C4-2B (cell line): ENCODE measurements at regions not wholly inside any gene's neighbourhood (a gene's known extent, or its start where the extent isn't known, plus 50 kb on each side); places are given as distances from the start of the nearest gene placed in this dataset.

Experiments used
- H3K27ac ChIP-seq: fragments of 450-650 bp; 2 replicates; pipeline ENCODE4 v1.5.1; 2017
- ZFX ChIP-seq: fragments of 450-650 bp; IDR thresholded peaks from 2 replicates; pipeline ENCODE4 v1.6.1; 2017
- TF ChIP-seq, protein P1 (sequence below): fragments of 450-650 bp; conservative IDR thresholded peaks from 2 replicates; pipeline ENCODE4 v1.5.1; 2017; ENCODE audit warnings: mild to moderate bottlenecking

DNA sequence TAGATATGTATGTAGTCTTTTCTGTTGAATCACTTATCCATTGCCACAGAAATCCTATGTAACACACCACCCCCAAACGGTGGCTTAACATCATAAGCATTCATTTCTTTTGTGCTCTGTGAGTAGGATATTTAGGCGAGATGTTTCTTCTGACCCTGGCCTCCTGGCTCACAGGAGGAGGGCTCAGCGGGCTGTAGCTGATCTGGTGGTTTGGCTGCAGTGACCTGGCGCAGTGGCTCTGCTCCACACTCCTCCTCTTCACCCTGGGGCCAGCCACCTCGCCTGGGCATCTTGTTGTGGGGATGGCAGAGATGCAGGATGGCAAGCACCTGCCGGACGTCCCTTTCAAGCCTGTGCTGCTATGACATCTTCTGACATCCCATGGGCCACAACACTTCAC, 147.1 kb upstream of the IRS2 start:
- H3K27ac ChIP-seq, result no peak overlapping the region
- TF ChIP-seq, protein P1, sequence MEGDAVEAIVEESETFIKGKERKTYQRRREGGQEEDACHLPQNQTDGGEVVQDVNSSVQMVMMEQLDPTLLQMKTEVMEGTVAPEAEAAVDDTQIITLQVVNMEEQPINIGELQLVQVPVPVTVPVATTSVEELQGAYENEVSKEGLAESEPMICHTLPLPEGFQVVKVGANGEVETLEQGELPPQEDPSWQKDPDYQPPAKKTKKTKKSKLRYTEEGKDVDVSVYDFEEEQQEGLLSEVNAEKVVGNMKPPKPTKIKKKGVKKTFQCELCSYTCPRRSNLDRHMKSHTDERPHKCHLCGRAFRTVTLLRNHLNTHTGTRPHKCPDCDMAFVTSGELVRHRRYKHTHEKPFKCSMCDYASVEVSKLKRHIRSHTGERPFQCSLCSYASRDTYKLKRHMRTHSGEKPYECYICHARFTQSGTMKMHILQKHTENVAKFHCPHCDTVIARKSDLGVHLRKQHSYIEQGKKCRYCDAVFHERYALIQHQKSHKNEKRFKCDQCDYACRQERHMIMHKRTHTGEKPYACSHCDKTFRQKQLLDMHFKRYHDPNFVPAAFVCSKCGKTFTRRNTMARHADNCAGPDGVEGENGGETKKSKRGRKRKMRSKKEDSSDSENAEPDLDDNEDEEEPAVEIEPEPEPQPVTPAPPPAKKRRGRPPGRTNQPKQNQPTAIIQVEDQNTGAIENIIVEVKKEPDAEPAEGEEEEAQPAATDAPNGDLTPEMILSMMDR, result no peak
- no peak for TF ChIP-seq ZFX

DNA sequence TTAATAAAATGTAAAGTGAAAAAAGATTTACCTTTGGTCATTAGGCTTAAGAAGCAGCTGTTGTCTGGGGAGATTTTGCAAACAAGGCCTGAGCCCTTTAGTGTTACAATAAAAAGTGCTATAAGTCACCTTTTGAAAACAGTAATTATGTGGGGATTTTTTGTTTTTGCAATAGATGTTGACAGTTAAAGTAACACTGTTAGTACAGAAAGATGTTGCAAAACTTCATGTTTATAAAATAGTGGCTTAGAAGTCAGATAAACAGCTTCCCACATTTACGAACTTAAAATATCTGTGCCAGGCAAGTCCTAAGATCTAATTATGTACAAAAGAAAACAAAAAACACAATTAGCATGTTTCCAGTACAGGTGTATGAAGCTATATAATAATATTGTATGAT, 138.0 kb upstream of the IRS2 start:
- no peak for TF ChIP-seq ZFX
- TF ChIP-seq, protein P1, result no peak

DNA sequence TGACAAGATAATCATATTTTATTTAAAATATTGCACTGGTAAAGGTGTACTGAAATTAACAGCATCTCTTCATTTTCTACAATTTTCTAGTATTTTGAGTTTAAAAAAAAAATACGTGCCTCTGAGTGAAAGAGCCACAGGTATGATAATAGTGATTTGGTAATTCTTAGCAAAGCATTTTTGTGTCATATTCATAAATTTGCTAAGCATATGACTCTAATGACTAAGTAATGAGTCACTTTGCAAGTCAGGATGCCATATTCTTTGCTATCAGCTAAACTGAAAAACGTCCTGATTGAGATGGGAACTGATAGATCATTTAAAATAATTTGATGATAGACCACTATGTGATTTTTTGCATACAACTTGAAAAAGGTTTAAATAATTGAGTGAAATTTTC, 136.1 kb upstream of the IRS2 start:
- TF ChIP-seq, protein P1, result no peak
- TF ChIP-seq ZFX, result no peak
- H3K27ac ChIP-seq, result no peak overlapping the region

More for the DNA sequence above, 138.0 kb upstream of the IRS2 start:
- H3K27ac ChIP-seq, result no peak overlapping the region

DNA sequence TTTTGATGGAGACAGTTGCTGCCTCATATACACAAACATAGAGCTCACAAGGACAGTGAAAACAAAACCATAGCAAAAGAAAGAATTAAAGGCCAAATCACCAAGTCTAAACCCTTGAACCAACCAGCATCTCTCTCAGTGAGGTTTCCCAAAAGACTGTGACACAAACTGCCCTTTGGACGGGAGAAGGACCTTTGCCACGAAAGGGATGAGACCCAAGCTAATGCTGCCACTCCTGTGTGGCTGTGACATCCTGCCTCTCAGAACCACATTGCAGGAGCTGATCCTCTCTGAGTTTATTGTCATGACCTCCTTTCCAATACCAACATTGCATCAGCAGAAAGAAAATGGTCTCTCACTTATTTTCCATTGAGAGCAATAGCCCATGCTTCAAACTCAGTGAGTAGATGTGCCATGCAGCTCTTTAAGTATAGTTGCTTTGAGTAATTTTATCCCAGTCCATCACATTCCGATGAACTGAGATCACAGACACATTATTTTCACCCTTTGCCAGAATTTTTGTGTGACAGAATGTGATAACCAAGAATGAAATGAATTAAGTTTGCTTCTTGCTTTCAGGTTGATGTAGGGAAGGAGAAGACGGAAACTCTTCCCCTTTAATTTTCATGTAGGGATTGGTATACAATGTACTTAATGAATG, 133.5 kb upstream of the IRS2 start:
- H3K27ac ChIP-seq, result no peak overlapping the region
- TF ChIP-seq, protein P1, result no peak
- TF ChIP-seq ZFX, result no peak

DNA sequence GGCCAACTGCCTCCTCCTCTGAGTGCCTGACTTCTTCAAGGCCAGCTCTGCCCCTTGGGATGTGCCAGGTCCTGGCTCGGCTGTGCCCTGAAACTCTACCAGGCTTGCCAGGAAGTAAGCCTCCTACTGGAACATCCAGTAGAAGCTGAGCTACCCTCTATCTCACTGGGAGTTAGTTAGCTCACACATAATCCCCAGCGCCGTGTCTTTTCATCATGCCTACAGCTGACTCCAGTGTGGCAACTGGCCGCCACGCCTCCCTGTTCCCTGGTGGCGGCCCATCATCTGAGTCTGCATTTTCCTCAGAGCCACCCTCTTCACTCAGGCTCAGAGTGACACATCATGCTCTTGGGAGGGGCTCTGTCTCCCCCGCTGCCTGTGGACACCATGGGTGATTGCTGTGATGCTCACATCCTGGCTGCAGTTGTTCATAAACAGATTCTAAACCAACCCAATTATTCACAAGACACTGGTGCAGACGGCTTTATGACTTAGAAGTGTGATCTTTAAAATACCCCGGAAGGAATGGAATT, 131.9 kb upstream of the IRS2 start:
- no peak for TF ChIP-seq ZFX
- TF ChIP-seq, protein P1, result no peak
- H3K27ac ChIP-seq, result no peak overlapping the region

DNA sequence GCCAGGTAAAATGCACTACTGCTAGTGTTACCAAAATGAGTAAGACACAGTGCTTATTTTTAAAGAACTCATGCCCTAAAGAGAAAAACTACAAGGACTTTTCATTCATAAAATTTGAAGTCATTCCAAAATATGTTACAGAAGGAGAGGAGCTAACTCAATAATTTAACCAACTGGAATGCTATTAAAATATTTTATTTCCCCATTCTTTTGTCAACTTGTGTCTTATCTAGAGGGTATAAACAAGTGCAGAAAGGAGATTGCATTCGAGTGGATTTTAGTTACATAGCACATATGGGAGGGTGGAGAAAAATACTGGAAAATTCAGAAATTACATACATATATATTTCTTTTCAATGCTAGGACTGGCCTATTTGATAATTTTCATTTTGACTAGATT, 131.0 kb upstream of the IRS2 start:
- TF ChIP-seq, protein P1, result no peak
- TF ChIP-seq ZFX, result no peak
- H3K27ac ChIP-seq, result no peak overlapping the region

DNA sequence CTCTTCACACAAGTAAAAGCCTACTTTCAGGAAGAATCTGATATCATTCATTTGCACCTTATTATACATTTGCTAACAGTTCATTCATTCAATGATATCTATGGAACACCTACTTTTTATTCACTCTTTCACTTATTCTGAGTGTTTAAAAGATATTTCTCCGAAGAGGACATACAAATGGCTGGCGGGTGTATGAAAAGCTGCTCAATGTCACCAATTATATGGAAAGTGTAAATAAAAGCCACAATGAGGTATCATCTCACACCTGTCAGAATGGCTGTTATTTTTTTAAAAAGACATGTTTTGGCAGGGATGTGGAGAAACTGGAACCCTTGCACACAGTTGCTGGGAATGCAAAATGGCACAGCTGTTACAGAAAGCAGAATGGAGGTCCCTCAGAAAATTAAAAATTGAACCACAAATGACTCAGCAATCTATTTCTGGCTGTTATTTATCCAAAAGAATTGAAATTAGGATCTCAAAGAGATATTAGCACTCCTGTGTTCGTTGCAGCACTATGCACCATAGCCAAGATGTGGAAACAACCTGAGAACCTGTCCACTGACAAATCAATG, 127.6 kb upstream of the IRS2 start:
- TF ChIP-seq, protein P1, result no peak
- TF ChIP-seq ZFX, result no peak
- H3K27ac ChIP-seq, result no peak overlapping the region
